Caco-2 (cell line): ENCODE measurements at regions not wholly inside any gene's neighbourhood (a gene's known extent, or its start where the extent isn't known, plus 50 kb on each side); places are given as distances from the start of the nearest gene placed in this dataset.

Source experiments
- BruUV-seq: library from RNA; stranded (reverse); fragments of 400-500 nt; replicated peaks from 2 replicates; lab custom pipeline; 2021; lab: Mats Ljungman, UMichigan
- CTCF ChIA-PET: fragments of 300-600 bp; sonication (Branson Sonifier 250); formaldehyde crosslinking; loops from one replicate; lab custom pipeline; 2022; ENCODE audit warnings: antibody characterized with exemption; lab: Charles Lee
- POLR2A ChIA-PET: fragments of 300-600 bp; sonication (Branson Sonifier 250); formaldehyde crosslinking; loops from one replicate; lab custom pipeline; 2022; ENCODE audit warnings: antibody characterized with exemption; lab: Charles Lee
- DNase-seq, 2 experiments: peaks; one replicate each; pipeline versions ENCODE4 v3.0.0 to v3.0.0-alpha.2; 2020 to 2022
- H3K27me3 ChIP-seq: replicated peaks from 2 replicates; pipeline ENCODE4 v1.6.0; 2011; ENCODE audit warnings: low read length; ENCODE audit not compliant: control insufficient read depth, insufficient read depth
- H3K36me3 ChIP-seq: 2 replicates; pipeline ENCODE4 v1.5.1; 2011; ENCODE audit warnings: low read length; ENCODE audit not compliant: control insufficient read depth, insufficient read depth
- H3K4me1 ChIP-seq: fragments of 250-450 bp; sonication (Bioruptor Pico); 2 replicates; pipeline ENCODE4 v1.5.1; 2020; ENCODE audit warnings: mild to moderate bottlenecking
- H3K4me3 ChIP-seq: 2 replicates; pipeline ENCODE4 v1.5.1; 2011; ENCODE audit warnings: low read depth, mild to moderate bottlenecking, control low read depth, low read length
- H3K9me3 ChIP-seq: fragments of 250-450 bp; sonication (Bioruptor Pico); 2 replicates; pipeline ENCODE4 v1.5.1; 2020; ENCODE audit warnings: mild to moderate bottlenecking, moderate library complexity
- H3K27ac Mint-ChIP-seq: one replicate; pipeline ENCODE4 v1.8.0; 2022; ENCODE audit warnings: mixed read lengths; ENCODE audit not compliant: unreplicated experiment
- H3K27me3 Mint-ChIP-seq: one replicate; pipeline ENCODE4 v1.8.0; 2022; ENCODE audit warnings: mixed read lengths; ENCODE audit not compliant: insufficient read depth, unreplicated experiment
- H3K36me3 Mint-ChIP-seq: one replicate; pipeline ENCODE4 v1.8.0; 2022; ENCODE audit warnings: mild to moderate bottlenecking, mixed read lengths; ENCODE audit not compliant: insufficient read depth, unreplicated experiment
- H3K4me1 Mint-ChIP-seq: one replicate; pipeline ENCODE4 v1.8.0; 2022; ENCODE audit warnings: low read depth, mixed read lengths; ENCODE audit not compliant: unreplicated experiment
- H3K4me3 Mint-ChIP-seq: one replicate; pipeline ENCODE4 v1.8.0; 2022; ENCODE audit warnings: mild to moderate bottlenecking, moderate library complexity, mixed read lengths; ENCODE audit not compliant: unreplicated experiment
- H3K9me3 Mint-ChIP-seq: one replicate; pipeline ENCODE4 v1.8.0; 2022; ENCODE audit warnings: mixed read lengths; ENCODE audit not compliant: unreplicated experiment
- intact Hi-C: fragments of 100-400 bp; cut with micrococcal nuclease; formaldehyde crosslinking; loops from one replicate; pipeline ENCODE4 v1.10.0; 2022; ENCODE audit not compliant: unreplicated experiment
- TF ChIP-seq, protein P1 (sequence below), 2 experiments: fragments of 200-600 bp in 1 of 2; IDR thresholded peaks; 1 replicate in 1 of 2; 2 replicates in 1 of 2; pipeline versions ENCODE4 v1.5.1 to v1.8.0; 2011 to 2022; ENCODE audit warnings: antibody characterized with exemption in 1 of 2, control low read depth in 1 of 2, inconsistent platforms in 1 of 2, low read depth in 1 of 2, low read length in 1 of 2, mild to moderate bottlenecking in 1 of 2, moderate library complexity in 1 of 2; ENCODE audit not compliant: insufficient read depth in 1 of 2, severe bottlenecking in 1 of 2, unreplicated experiment in 1 of 2

GRCh38 chr5:6142353-6142752, 236.0 kb downstream of the MED10 start:
- no peaks in the 10 kb centered on the region for H3K36me3 Mint-ChIP-seq
- ChIA-PET POLR2A (no interaction called here), CTCF (no interaction called here)
- H3K9me3 Mint-ChIP-seq: no peaks in the 10 kb centered on the region
- intact Hi-C loops: no loop called here
- no peak overlapping the region for H3K27ac Mint-ChIP-seq
- no peak for DNase-seq
- H3K4me3 Mint-ChIP-seq: no peak overlapping the region
- H3K4me1 ChIP-seq: no peaks in the 10 kb centered on the region
- no peaks in the 10 kb centered on the region for H3K9me3 ChIP-seq
- H3K4me1 Mint-ChIP-seq: no peaks in the 10 kb centered on the region
- TF ChIP-seq, protein P1, sequence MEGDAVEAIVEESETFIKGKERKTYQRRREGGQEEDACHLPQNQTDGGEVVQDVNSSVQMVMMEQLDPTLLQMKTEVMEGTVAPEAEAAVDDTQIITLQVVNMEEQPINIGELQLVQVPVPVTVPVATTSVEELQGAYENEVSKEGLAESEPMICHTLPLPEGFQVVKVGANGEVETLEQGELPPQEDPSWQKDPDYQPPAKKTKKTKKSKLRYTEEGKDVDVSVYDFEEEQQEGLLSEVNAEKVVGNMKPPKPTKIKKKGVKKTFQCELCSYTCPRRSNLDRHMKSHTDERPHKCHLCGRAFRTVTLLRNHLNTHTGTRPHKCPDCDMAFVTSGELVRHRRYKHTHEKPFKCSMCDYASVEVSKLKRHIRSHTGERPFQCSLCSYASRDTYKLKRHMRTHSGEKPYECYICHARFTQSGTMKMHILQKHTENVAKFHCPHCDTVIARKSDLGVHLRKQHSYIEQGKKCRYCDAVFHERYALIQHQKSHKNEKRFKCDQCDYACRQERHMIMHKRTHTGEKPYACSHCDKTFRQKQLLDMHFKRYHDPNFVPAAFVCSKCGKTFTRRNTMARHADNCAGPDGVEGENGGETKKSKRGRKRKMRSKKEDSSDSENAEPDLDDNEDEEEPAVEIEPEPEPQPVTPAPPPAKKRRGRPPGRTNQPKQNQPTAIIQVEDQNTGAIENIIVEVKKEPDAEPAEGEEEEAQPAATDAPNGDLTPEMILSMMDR (IDR thresholded peaks at IDR 0.05; ENCODE audit: insufficient read depth in 1 of 2, low read depth in 1 of 2, low read length in 1 of 2, severe bottlenecking in 1 of 2, unreplicated experiment in 1 of 2): no peak
- H3K27me3 ChIP-seq: no peaks in the 10 kb centered on the region
- peaks cover 6% of the 10 kb centered on the region for H3K27me3 Mint-ChIP-seq
- no peaks in the 10 kb centered on the region for H3K36me3 ChIP-seq
- H3K4me3 ChIP-seq: no peak overlapping the region
- BruUV-seq: no TSS peak

DNA sequence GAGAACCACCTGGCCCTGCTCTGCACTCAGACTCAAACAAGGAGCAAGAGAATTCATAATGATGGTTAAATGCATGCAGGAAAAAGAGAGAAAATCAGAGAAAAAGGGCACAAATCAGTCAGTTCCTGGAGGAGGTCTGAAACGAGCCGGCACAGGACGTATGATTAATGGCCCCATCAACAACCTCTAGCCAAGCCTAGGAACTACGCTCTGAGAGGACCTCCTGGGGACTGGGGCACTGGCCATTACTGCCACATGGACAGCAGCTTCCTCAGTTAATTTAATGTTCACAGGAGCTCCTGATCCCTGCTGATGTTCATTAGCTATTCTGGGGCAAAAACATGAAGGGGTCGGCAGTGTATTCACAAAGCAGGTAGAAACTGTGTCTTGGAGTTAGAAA, 238.1 kb downstream of the MED10 start:
- TF ChIP-seq, protein P1 (IDR thresholded peaks at IDR 0.05; ENCODE audit: insufficient read depth in 1 of 2, low read depth in 1 of 2, low read length in 1 of 2, severe bottlenecking in 1 of 2, unreplicated experiment in 1 of 2): no peak
- CTCF ChIA-PET: no interaction called here
- Histone ChIP-seq H3K27me3 (no peaks in the 10 kb centered on the region), H3K4me3 (no peak overlapping the region), H3K4me1 (no peaks in the 10 kb centered on the region), H3K9me3 (no peaks in the 10 kb centered on the region), H3K36me3 (no peaks in the 10 kb centered on the region)
- H3K4me3 Mint-ChIP-seq: no peak overlapping the region
- DNase-seq: no peak
- POLR2A ChIA-PET: no interaction called here
- intact Hi-C loops: no loop called here
- H3K9me3 Mint-ChIP-seq: no peaks in the 10 kb centered on the region
- no peak overlapping the region for H3K27ac Mint-ChIP-seq
- BruUV-seq: no TSS peak
- no peaks in the 10 kb centered on the region for H3K36me3 Mint-ChIP-seq
- H3K4me1 Mint-ChIP-seq: no peaks in the 10 kb centered on the region
- peaks cover 6% of the 10 kb centered on the region for H3K27me3 Mint-ChIP-seq

GRCh38 chr5:6135977-6136376, 242.4 kb downstream of the MED10 start:
- no TSS peak for BruUV-seq
- DNase-seq: no peak
- intact Hi-C loops: no loop called here
- H3K9me3 Mint-ChIP-seq: no peaks in the 10 kb centered on the region
- ChIA-PET POLR2A (no interaction called here), CTCF (no interaction called here)
- Histone ChIP-seq H3K36me3 (no peaks in the 10 kb centered on the region), H3K9me3 (no peaks in the 10 kb centered on the region), H3K4me3 (no peak overlapping the region), H3K4me1 (no peaks in the 10 kb centered on the region), H3K27me3 (no peaks in the 10 kb centered on the region)
- H3K27ac Mint-ChIP-seq: no peak overlapping the region
- peaks cover 9% of the 10 kb centered on the region for H3K27me3 Mint-ChIP-seq
- H3K36me3 Mint-ChIP-seq: no peaks in the 10 kb centered on the region
- TF ChIP-seq, protein P1 (IDR thresholded peaks at IDR 0.05; ENCODE audit: insufficient read depth in 1 of 2, low read depth in 1 of 2, low read length in 1 of 2, severe bottlenecking in 1 of 2, unreplicated experiment in 1 of 2): no peak
- no peak overlapping the region for H3K4me3 Mint-ChIP-seq
- H3K4me1 Mint-ChIP-seq: no peaks in the 10 kb centered on the region
